ENCODE measurements at regions not wholly inside any gene's neighbourhood (a gene's known extent, or its start where the extent isn't known, plus 50 kb on each side); places are given as distances from the start of the nearest gene placed in this dataset.

- no peak overlapping the region for H3K4ac ChIP-seq (replicated peaks; ENCODE audit: insufficient read length, low read depth, low read length)
- H2BK5ac ChIP-seq (ENCODE audit: low read depth, low read length), result no peak overlapping the region
- no peak overlapping the region for H2AK5ac ChIP-seq (ENCODE audit: low read depth, low read length)
- no peak overlapping the region for H3K23ac ChIP-seq (ENCODE audit: insufficient read length)
- H3K9me3 ChIP-seq (ENCODE audit: insufficient read depth in 2 of 2, low read depth in 1 of 2, low read length in 1 of 2), result no peaks in the 10 kb centered on the region
- no peaks in the 10 kb centered on the region; the same call in 1 of the 2 replicates for H3K23me2 ChIP-seq (ENCODE audit: low read depth, low read length)
- no peak overlapping the region for H3K27ac ChIP-seq (ENCODE audit: low read depth, low read length)
- no peak for TF ChIP-seq SP4 (IDR thresholded peaks at IDR 0.05; ENCODE audit: low read length)
- no peak for TF ChIP-seq RNF2 (IDR thresholded peaks at IDR 0.05; ENCODE audit: borderline replicate concordance, low read depth, low read length, missing control alignments, poor library complexity, severe bottlenecking)
- no peak for TF ChIP-seq JUN (IDR thresholded peaks at IDR 0.05; ENCODE audit: low read depth, low read length)
- TF ChIP-seq SP2 (IDR thresholded peaks at IDR 0.05; ENCODE audit: low read length), result no peak
- TF ChIP-seq KDM5A (IDR thresholded peaks at IDR 0.05; ENCODE audit: low read length), result no peak
- H3K79me2 ChIP-seq (ENCODE audit: control insufficient read depth in 1 of 2, insufficient read depth in 2 of 2, low read length in 2 of 2), result no peaks in the 10 kb centered on the region
- no peaks in the 10 kb centered on the region for H3K79me1 ChIP-seq (ENCODE audit: low read depth, low read length)
- H4K20me1 ChIP-seq (replicated peaks in 1 of 2; ENCODE audit: control insufficient read depth in 1 of 2, insufficient read depth in 2 of 2, low read length in 2 of 2), result no peaks in the 10 kb centered on the region
- H2BK20ac ChIP-seq (ENCODE audit: low read length), result no peak overlapping the region
- no peak overlapping the region for H3K9ac ChIP-seq (replicated peaks in 1 of 4; ENCODE audit: extremely low read depth in 1 of 4, low read depth in 3 of 4, low read length in 3 of 4)
- 94% methylated on average over 6 of the region's 6 CpGs; no CpG with 5 or more reads in 1 of the 2 experiments for WGBS, 2 experiments (ENCODE audit: extremely low coverage in 1 of 2, insufficient coverage in 1 of 2, insufficient read length in 1 of 2, insufficient replicate concordance in 2 of 2, low coverage in 1 of 2, low lambda C conversion rate in 2 of 2, missing lambda C conversion rate in 1 of 2)
- H2BK15ac ChIP-seq (ENCODE audit: low read length), result no peak overlapping the region
- POLR2A ChIA-PET (ENCODE audit: partially characterized antibody), result no interaction called here
- FAIRE-seq, result no peak
- no peak overlapping the region for H3K4me2 ChIP-seq (ENCODE audit: insufficient read depth in 1 of 2, low read depth in 2 of 2, low read length in 2 of 2)
- no peaks in the 10 kb centered on the region for H3K36me3 ChIP-seq (ENCODE audit: control insufficient read depth in 2 of 4, insufficient read depth in 4 of 4, low read length in 3 of 4)
- H3K56ac ChIP-seq (replicated peaks; ENCODE audit: insufficient read length, low read depth, low read length), result no peak overlapping the region
- H4K8ac ChIP-seq (ENCODE audit: extremely low read depth, insufficient read depth, low read length), result no peak overlapping the region
- no peak overlapping the region for H3K18ac ChIP-seq (ENCODE audit: extremely low read depth, low read length)
- H4K5ac ChIP-seq (ENCODE audit: insufficient read length, low read depth, low read length), result no peak overlapping the region
- no peak overlapping the region for H4K91ac ChIP-seq (replicated peaks; ENCODE audit: insufficient read length, low read length)
- H2AFZ ChIP-seq (ENCODE audit: low read length), result no peak overlapping the region
- no peak overlapping the region for H2BK12ac ChIP-seq (ENCODE audit: low read depth, low read length)
- H3K27me3 ChIP-seq (replicated peaks in 1 of 4; ENCODE audit: control insufficient read depth in 3 of 4, extremely low read depth in 1 of 4, insufficient read depth in 3 of 4, low read length in 3 of 4), result no peaks in the 10 kb centered on the region
- no peak for DNase-seq (ENCODE audit: low read depth in 1 of 2, low spot score in 2 of 2)
- H3K14ac ChIP-seq (ENCODE audit: insufficient read length), result no peak overlapping the region
- H3K4me3 ChIP-seq (ENCODE audit: extremely low read depth in 1 of 4, insufficient read depth in 2 of 4, low read depth in 3 of 4, low read length in 4 of 4), result no peak overlapping the region
- no peak overlapping the region for H2BK120ac ChIP-seq (replicated peaks; ENCODE audit: low read depth, low read length)
- H3K4me1 ChIP-seq (replicated peaks in 1 of 4; ENCODE audit: control insufficient read depth in 3 of 4, insufficient read depth in 4 of 4, low read length in 3 of 4), result no peaks in the 10 kb centered on the region; a peak in 1 of 7 replicates
- CTCF ChIA-PET (ENCODE audit: partially characterized antibody), result interaction anchor here (0.7 to 1.0 kb wide), 3 partner anchors 16 to 713 kb away, joined by 3 read pairs; no protein-coding TSS in a partner anchor
Measured at GRCh38 chr6:56385981-56386593, 138.7 kb upstream of the COL21A1 start.
